HG02588 (cell line): ENCODE measurements at regions not wholly inside any gene's neighbourhood (a gene's known extent, or its start where the extent isn't known, plus 50 kb on each side); places are given as distances from the start of the nearest gene placed in this dataset.
A peak's percentile ranks its signal among the peaks of the same experiment; 100 is the strongest.

ENCODE experiments used
- ATAC-seq: cut with Tn5 transposase; IDR thresholded peaks from one replicate; pipeline ENCODE4 v1.9.1; 2021; ENCODE audit warnings: mild to moderate bottlenecking, moderate library complexity; ENCODE audit not compliant: unreplicated experiment

- no peak for ATAC-seq
These were observed 255.5 kb upstream of the PITX2 start for GRCh38 chr4:110878413-110878812.

DNA sequence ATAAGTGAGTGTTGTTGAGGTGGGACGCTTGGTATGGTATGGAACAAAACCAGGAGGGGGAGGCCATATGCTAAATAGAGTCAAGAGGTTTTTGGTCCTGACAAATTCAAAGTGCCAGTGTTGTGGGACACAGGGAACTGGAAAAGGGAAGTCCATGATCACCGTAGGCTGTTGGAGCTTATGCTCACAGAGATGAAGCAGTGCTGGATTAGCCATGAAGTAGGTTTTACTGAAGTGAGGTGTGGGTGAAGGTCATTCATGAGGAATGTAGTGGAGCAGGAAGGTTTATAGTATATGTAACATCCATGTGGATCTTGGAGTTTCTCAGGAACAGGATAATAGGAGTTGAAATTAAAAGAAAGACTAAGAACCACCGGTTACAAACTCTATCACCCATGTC, 256.1 kb upstream of the PITX2 start:
- no peak for ATAC-seq

- ATAC-seq, result no peak
These were observed 263.4 kb upstream of the PITX2 start for GRCh38 chr4:110886270-110886669.

DNA sequence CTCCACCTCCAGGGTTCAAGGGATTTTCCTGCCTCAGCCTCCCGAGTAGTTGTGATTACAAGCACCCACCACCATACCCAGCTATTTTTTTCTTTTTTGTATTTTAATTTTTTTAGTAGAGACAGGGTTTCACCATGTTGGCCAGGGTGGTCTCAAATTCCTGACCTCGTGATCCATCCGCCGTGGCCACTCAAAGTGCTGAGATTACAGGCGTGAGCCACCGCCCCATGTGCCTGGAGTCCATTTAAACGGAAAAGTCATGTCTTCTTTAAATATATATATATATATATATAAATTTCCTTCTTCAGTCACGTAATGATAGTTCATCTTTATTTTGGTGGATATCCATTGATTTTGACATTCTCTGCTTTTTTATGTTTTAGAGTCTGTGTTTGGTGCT, 264.0 kb upstream of the PITX2 start:
- ATAC-seq, result no peak

DNA sequence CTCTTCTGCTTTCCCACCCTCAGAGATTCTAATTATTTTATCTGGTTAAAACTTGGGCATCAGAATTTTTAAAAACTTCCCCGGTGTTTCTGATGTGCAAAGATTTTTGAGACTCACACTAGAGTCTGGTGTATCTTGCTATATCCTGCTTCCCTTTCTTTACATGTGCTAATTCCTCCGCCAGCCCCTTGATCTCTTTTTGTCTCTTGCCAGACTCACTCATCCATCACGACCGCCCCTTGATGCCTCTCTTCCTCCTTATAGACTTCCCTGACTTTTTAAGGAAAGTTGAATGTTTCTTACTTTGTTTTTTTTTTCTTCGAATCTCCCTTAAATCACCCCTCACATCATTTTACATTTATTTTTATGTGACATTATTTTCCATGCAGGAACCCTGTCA, 274.9 kb upstream of the PITX2 start:
- no peak for ATAC-seq

- peak; percentile 74 for ATAC-seq
These were observed 275.4 kb upstream of the PITX2 start for GRCh38 chr4:110898290-110898689.

DNA sequence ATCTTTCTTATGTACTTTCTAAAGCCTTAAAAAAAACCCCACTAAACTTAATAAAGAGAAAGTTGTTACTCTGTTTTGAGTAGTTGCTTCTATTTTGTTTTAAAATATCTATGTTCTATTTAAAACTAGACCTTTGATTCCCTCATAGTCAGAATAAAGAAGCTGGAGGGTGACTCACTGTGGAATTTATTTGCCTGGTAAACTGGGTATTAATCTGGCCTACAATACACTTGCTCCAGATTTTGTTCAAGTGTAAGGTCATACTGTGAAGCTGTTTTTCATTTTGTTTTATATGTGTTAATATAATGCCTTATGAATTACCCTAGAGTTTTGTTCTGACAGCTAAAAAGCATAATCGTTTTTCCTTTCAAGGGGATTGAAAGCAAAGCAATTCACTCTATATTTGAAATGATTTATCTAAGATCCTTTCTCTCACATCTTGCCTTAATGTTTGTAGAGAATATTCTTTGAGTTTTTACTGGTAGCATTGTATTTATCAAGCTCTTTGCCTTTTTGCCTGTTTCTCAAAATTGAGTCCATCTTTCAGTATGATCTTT, 277.4 kb upstream of the PITX2 start:
- no peak for ATAC-seq

DNA sequence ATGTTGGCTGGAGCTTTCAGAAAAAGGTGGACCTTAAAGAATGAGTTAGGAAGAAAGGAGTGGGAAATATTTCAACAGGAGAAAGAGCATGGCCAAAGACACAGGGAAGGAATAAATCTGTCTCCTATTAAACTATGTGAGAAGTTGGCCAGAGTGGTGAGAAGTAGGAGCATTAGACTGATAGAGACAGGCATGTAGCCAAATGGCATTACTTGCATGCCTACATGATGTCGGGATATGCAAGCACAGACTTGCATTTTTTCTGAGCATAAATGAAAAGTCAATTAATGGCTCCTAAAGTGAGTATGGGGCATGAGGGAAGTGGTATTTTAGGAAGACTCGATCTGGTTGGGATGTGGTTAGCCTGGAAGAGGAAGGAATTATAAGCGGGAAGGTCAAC, 279.6 kb upstream of the PITX2 start:
- ATAC-seq, result no peak

GRCh38 chr4:110904435-110905065, 281.7 kb upstream of the PITX2 start:
- no peak for ATAC-seq

- ATAC-seq, result no peak
These were observed 282.5 kb upstream of the PITX2 start for GRCh38 chr4:110905367-110905766.

DNA sequence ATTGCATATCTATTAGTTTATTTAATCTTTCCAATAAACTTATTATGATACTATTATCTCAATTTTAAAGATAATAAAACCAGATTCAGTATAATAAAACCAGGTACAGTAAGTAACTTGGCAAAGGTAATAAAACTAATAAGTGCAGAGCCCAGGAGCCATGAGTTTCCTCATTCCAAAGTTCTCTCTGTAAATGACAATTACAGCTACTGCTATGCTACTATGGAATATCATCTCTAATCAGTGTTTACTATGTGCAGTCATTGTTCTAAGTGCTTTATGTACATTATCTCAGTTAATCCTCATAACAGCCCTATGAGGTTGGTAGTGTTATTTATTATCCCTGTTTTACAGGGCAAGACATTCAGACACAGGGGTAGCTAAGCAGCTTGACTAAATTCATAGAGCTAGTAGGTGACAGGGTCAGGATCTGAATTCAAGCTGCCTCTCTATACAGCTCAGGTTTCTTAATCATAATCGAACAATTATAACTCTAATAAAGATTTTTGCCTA, 285.0 kb upstream of the PITX2 start:
- no peak for ATAC-seq

DNA sequence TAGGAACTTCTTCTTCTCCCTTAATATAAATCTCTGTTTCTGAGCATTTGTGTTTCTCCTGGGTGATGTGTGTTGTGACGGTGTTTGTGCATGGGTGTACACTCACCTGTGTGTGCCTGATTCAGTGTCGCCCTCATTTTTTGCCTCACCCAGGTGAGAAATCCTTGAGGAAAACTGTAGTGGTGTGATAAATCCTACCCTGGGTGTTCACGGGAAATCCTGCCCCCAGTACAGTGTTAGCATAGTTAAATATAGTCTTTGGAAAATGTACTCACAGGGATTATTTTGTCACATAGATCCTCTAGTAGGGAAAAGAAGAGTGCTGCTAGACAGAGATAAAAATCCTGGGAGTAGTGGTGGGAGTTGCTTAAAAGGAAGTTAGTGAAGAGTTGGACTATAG, 291.9 kb upstream of the PITX2 start:
- no peak for ATAC-seq

- no peak for ATAC-seq
These were observed 292.4 kb upstream of the PITX2 start for GRCh38 chr4:110915301-110915700.

GRCh38 chr4:110916505-110916904, 293.6 kb upstream of the PITX2 start:
- ATAC-seq, result no peak

DNA sequence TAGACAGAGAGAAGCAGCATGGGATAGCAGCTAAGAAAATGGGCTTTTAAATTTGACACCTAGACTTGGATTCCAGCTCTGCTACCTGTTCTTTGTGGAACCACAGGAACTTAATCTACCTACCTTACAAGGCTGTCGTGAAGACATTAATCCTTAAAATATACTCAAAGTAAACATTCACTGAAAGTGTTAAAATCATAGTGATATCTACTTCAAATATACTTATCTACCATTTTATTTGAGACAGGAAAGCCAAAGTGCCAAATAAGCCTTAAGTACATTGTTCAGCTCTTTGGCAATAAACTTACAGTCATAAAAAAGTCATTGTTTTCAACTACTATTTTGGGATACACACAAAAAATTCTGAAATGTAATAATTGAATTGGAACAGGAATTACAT, 295.0 kb upstream of the PITX2 start:
- no peak for ATAC-seq

- no peak for ATAC-seq
These were observed 298.1 kb upstream of the PITX2 start for GRCh38 chr4:110920990-110921389.

DNA sequence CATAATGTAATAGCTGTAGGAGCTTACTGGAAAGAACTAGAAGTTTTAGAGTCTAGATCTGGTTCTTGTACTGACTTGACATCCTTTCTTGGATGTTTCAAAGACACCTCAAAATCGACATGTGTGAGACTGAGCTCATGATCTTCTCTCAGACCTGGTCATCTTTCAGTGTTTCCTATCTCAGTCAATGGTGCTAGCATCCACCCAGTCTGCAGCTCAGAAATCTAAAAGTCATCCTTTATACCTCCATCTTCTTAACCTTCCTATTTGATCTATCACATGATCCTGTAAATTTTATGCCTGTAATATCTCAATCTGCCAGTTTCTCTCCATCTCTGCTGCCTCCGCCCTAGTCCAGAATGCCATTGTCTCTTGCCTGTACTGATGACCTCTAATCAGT, 301.9 kb upstream of the PITX2 start:
- no peak for ATAC-seq

GRCh38 chr4:110926841-110927400, 304.0 kb upstream of the PITX2 start:
- no peak for ATAC-seq

DNA sequence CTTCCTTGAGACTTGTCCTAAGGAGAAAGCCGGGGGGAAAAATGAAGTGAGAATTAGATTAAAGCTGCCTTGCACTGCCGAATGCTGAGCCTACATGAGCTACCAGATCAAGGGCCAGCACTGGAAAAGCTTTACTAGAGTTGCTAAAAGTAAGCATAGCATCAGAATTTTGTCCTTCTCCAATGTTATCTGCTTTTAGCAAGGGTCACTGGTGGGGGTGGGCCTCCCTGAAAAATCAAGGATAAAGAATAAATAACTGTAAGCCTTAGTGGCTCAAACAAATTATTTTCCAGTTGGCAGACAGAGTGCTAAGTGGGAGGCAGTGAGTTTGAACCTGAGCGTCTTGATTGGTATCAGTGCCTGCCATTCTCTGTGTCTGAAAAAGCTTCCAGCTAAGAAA, 310.5 kb upstream of the PITX2 start:
- ATAC-seq, result no peak

GRCh38 chr4:110944501-110944900, 321.6 kb upstream of the PITX2 start:
- no peak for ATAC-seq

- no peak for ATAC-seq
These were observed 322.7 kb upstream of the PITX2 start for GRCh38 chr4:110945600-110945999.

DNA sequence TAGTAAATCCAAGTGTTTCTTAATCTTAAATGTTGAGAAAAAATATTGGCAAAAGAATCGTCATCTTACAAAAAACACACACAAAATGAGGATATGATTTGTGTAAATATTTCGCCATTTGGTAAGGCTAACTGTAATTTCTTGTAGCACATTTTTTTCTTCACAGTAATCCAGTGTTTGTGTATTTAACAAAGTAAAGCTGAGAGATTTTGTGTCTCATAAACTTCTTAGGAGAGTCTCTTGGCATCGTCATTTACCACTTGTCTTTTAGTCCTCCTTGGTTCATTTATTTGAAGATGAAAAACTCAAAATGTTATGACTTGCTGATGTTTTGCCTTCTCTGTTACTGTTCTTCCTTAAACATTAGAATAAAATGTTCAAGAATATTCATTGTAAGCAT, 326.7 kb upstream of the PITX2 start:
- ATAC-seq, result no peak

DNA sequence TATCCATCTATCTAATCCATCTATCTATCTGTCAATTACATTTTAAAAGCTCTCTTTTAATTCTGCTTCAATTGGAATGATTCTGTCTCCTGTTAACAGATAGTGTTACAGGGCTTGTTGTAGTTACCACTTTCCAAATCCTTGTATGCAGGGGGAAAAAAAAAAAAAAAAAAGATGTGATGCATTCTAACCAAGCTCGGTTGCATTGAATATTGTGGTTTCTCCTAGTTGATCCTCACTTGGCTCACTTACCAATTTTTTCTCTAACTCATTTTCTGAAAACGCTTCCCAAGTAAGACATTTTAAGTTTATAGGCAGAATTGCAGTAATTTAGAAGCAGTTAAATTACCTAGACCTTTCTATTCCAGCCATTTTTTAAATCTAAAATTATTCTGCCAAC, 327.9 kb upstream of the PITX2 start:
- ATAC-seq, result no peak
